ENCODE measurements at regions not wholly inside any gene's neighbourhood (a gene's known extent, or its start where the extent isn't known, plus 50 kb on each side); places are given as distances from the start of the nearest gene placed in this dataset.
"Not testable (repeated sequence)": the region's sequence is repeated elsewhere in the genome, so short reads cannot be mapped to it uniquely, and the experiment has no call there.

GRCh38 chr4:10279261-10279660, 162.7 kb upstream of the WDR1 start:
- no peak for FAIRE-seq
- no peak for DNase-seq (ENCODE audit: low spot score)

- no peak for DNase-seq (ENCODE audit: low spot score)
- no peak for FAIRE-seq
These were observed 161.5 kb upstream of the WDR1 start for GRCh38 chr4:10278071-10278470.

- DNase-seq (ENCODE audit: low spot score) = no peak
- no peak for FAIRE-seq
These were observed 159.6 kb upstream of the WDR1 start for GRCh38 chr4:10276152-10276551.

- DNase-seq (ENCODE audit: low spot score) = no peak
- no peak for FAIRE-seq
These were observed 159.1 kb upstream of the WDR1 start for GRCh38 chr4:10275696-10276095.

GRCh38 chr4:10273030-10273429, 156.4 kb upstream of the WDR1 start:
- FAIRE-seq = no peak
- DNase-seq (ENCODE audit: low spot score) = no peak

GRCh38 chr4:10272511-10272910, 155.9 kb upstream of the WDR1 start:
- FAIRE-seq (no peak), DNase-seq (ENCODE audit: low spot score) (no peak)

- FAIRE-seq (no peak), DNase-seq (ENCODE audit: low spot score) (no peak)
These were observed 150.5 kb upstream of the WDR1 start for GRCh38 chr4:10267066-10267465.

- FAIRE-seq = no peak
- DNase-seq (ENCODE audit: low spot score) = no peak
These were observed 144.2 kb upstream of the WDR1 start for GRCh38 chr4:10260777-10261176.

- DNase-seq (ENCODE audit: low spot score) = no peak
- no peak for FAIRE-seq
These were observed 143.4 kb upstream of the WDR1 start for GRCh38 chr4:10259976-10260375.

GRCh38 chr4:10256203-10256602, 139.6 kb upstream of the WDR1 start:
- DNase-seq (ENCODE audit: low spot score) = no peak
- no peak for FAIRE-seq

- FAIRE-seq = no peak
- no peak for DNase-seq (ENCODE audit: low spot score)
These were observed 137.2 kb upstream of the WDR1 start for GRCh38 chr4:10253765-10254164.

- DNase-seq (ENCODE audit: low spot score) (no peak), FAIRE-seq (no peak)
These were observed 129.2 kb upstream of the WDR1 start for GRCh38 chr4:10245751-10246150.

GRCh38 chr4:10243856-10244255, 127.3 kb upstream of the WDR1 start:
- FAIRE-seq = no peak
- no peak for DNase-seq (ENCODE audit: low spot score)

- FAIRE-seq (no peak), DNase-seq (ENCODE audit: low spot score) (no peak)
These were observed 124.1 kb upstream of the WDR1 start for GRCh38 chr4:10240691-10241090.

- no peak for DNase-seq (ENCODE audit: low spot score)
These were observed 123.5 kb upstream of the WDR1 start for GRCh38 chr4:10239982-10240654.

GRCh38 chr4:10237131-10237530, 120.5 kb upstream of the WDR1 start:
- FAIRE-seq = no peak
- no peak for DNase-seq (ENCODE audit: low spot score)

More at GRCh38 chr4:10239982-10240654, 123.5 kb upstream of the WDR1 start:
- FAIRE-seq = no peak

GRCh38 chr4:10232114-10232513, 115.5 kb upstream of the WDR1 start:
- FAIRE-seq = no peak
- no peak for DNase-seq (ENCODE audit: low spot score)

GRCh38 chr4:10226756-10227155, 110.2 kb upstream of the WDR1 start:
- FAIRE-seq = no peak

GRCh38 chr4:10225096-10225495, 108.5 kb upstream of the WDR1 start:
- DNase-seq (ENCODE audit: low spot score) (no peak), FAIRE-seq (no peak)

More at GRCh38 chr4:10226756-10227155, 110.2 kb upstream of the WDR1 start:
- DNase-seq (ENCODE audit: low spot score) = no peak

GRCh38 chr4:10223782-10224181, 107.2 kb upstream of the WDR1 start:
- DNase-seq (ENCODE audit: low spot score) (no peak), FAIRE-seq (no peak)

GRCh38 chr4:10213481-10213880, 96.9 kb upstream of the WDR1 start:
- FAIRE-seq; DNase-seq (ENCODE audit: low spot score): not testable (repeated sequence)

GRCh38 chr4:10212901-10213300, 96.3 kb upstream of the WDR1 start:
- DNase-seq (ENCODE audit: low spot score) = no peak
- no peak for FAIRE-seq

GRCh38 chr4:10212400-10212799, 95.8 kb upstream of the WDR1 start:
- FAIRE-seq (no peak), DNase-seq (ENCODE audit: low spot score) (no peak)

GRCh38 chr4:10207116-10207515, 90.5 kb upstream of the WDR1 start:
- DNase-seq (ENCODE audit: low spot score) (no peak), FAIRE-seq (no peak)

All from urothelium cell line (cell line).